SK-N-SH (cell line): ENCODE measurements at regions not wholly inside any gene's neighbourhood (a gene's known extent, or its start where the extent isn't known, plus 50 kb on each side); places are given as distances from the start of the nearest gene placed in this dataset.
"Not testable (repeated sequence)": the region's sequence is repeated elsewhere in the genome, so short reads cannot be mapped to it uniquely, and the experiment has no call there.

Source experiments
- CHD2 ChIP-seq: fragments of 150-350 bp; IDR thresholded peaks from 2 replicates; pipeline ENCODE4 v1.6.1; 2018; ENCODE audit warnings: low read length; ENCODE audit not compliant: partially characterized antibody
- CTCF ChIP-seq: fragments of 200-600 bp; sonication (generic); IDR thresholded peaks from 2 replicates; pipeline ENCODE4 v1.6.1; 2017; ENCODE audit warnings: antibody characterized with exemption, mild to moderate bottlenecking, moderate library complexity
- EZH2phosphoT487 ChIP-seq: fragments of 200-600 bp; sonication (generic); IDR thresholded peaks from 2 replicates; pipeline ENCODE4 v1.6.1; 2017; ENCODE audit warnings: low read depth, mixed run types, mild to moderate bottlenecking, antibody characterized with exemption, moderate library complexity, borderline replicate concordance
- JUND ChIP-seq: IDR thresholded peaks from 2 replicates; pipeline ENCODE4 v1.4.0; 2012
- MAX ChIP-seq: IDR thresholded peaks from 2 replicates; pipeline ENCODE4 v1.4.0; 2012; ENCODE audit warnings: low read depth
- MXI1 ChIP-seq: IDR thresholded peaks from 2 replicates; pipeline ENCODE4 v1.6.1; 2012; ENCODE audit warnings: mild to moderate bottlenecking, low read depth, low read length, improper control_type of control experiment
- POLR2AphosphoS5 ChIP-seq: IDR thresholded peaks from 2 replicates; pipeline ENCODE4 v1.6.1; 2012; ENCODE audit warnings: low read depth, low read length
- RAD21 ChIP-seq: IDR thresholded peaks from 2 replicates; pipeline ENCODE4 v1.6.1; 2012; ENCODE audit warnings: mild to moderate bottlenecking, low read length
- REST ChIP-seq: IDR thresholded peaks from 2 replicates; pipeline ENCODE4 v1.6.1; 2012; ENCODE audit warnings: mild to moderate bottlenecking, low read depth, low read length, moderate library complexity
- SIN3A ChIP-seq: IDR thresholded peaks from 2 replicates; pipeline ENCODE4 v1.6.1; 2012; ENCODE audit warnings: low read depth, mild to moderate bottlenecking, low read length, moderate library complexity, borderline replicate concordance
- TAF1 ChIP-seq: IDR thresholded peaks from 2 replicates; pipeline ENCODE4 v1.6.1; 2012; ENCODE audit warnings: low read depth, mild to moderate bottlenecking, low read length, moderate library complexity, borderline replicate concordance

- TF ChIP-seq SIN3A, TAF1, CTCF, CHD2, MXI1, POLR2AphosphoS5, REST, MAX, EZH2phosphoT487, JUND, RAD21: not testable (repeated sequence)
These were observed 87.6 kb upstream of the NBPF20 start for GRCh38 chr1:145513017-145513416.
